ENCODE measurements at regions not wholly inside any gene's neighbourhood (a gene's known extent, or its start where the extent isn't known, plus 50 kb on each side); places are given as distances from the start of the nearest gene placed in this dataset.

- CTCF ChIA-PET = interaction anchor here (1.6 kb wide), 1 partner anchor 10 kb away, joined by 4 read pairs; no protein-coding TSS in a partner anchor
- no peak for DNase-seq (ENCODE audit: extremely low spot score)
- POLR2A ChIA-PET = no interaction called here
- TF ChIP-seq CTCF (IDR thresholded peaks at IDR 0.05; ENCODE audit: control extremely low read depth, extremely low read depth, low read depth, missing control alignments) = no peak
Observed at GRCh38 chr4:54554339-54554990, 103.3 kb upstream of the KIT start.

GRCh38 chr4:54556051-54556450, 101.7 kb upstream of the KIT start:
- DNase-seq (ENCODE audit: extremely low spot score) = no peak
- ChIA-PET CTCF (no interaction called here), POLR2A (no interaction called here)
- no peak for TF ChIP-seq CTCF (IDR thresholded peaks at IDR 0.05; ENCODE audit: control extremely low read depth, extremely low read depth, low read depth, missing control alignments)

GRCh38 chr4:54556587-54556986, 101.2 kb upstream of the KIT start:
- ChIA-PET POLR2A (no interaction called here), CTCF (interaction anchor here (1.0 to 1.4 kb wide), 2 partner anchors 10 to 19 kb away, joined by 3 read pairs; no protein-coding TSS in a partner anchor)
- TF ChIP-seq CTCF (IDR thresholded peaks at IDR 0.05; ENCODE audit: control extremely low read depth, extremely low read depth, low read depth, missing control alignments) = no peak
- DNase-seq (ENCODE audit: extremely low spot score) = no peak

GRCh38 chr4:54558889-54559677, 98.7 kb upstream of the KIT start:
- no peak for DNase-seq (ENCODE audit: extremely low spot score)
- ChIA-PET POLR2A (no interaction called here), CTCF (interaction anchor here (0.9 kb wide), 1 partner anchor 12 kb away, joined by 4 read pairs; no protein-coding TSS in a partner anchor)
- TF ChIP-seq CTCF (IDR thresholded peaks at IDR 0.05; ENCODE audit: control extremely low read depth, extremely low read depth, low read depth, missing control alignments) = no peak

GRCh38 chr4:54560513-54560912, 97.2 kb upstream of the KIT start:
- POLR2A ChIA-PET = no interaction called here
- no peak for DNase-seq (ENCODE audit: extremely low spot score)
- TF ChIP-seq CTCF (IDR thresholded peaks at IDR 0.05; ENCODE audit: control extremely low read depth, extremely low read depth, low read depth, missing control alignments) = no peak
- CTCF ChIA-PET = interaction anchor here (2.1 kb wide), 1 partner anchor 11 kb away, joined by 5 read pairs; no protein-coding TSS in a partner anchor

GRCh38 chr4:54561940-54562339, 95.8 kb upstream of the KIT start:
- POLR2A ChIA-PET = no interaction called here

More at GRCh38 chr4:54561940-54562339, 95.8 kb upstream of the KIT start:
- DNase-seq (ENCODE audit: extremely low spot score) = no peak
- no peak for TF ChIP-seq CTCF (IDR thresholded peaks at IDR 0.05; ENCODE audit: control extremely low read depth, extremely low read depth, low read depth, missing control alignments)
- CTCF ChIA-PET = interaction anchor here (1.3 to 2.1 kb wide), 3 partner anchors 9 to 19 kb away, joined by 3 to 5 read pairs (median 3); no protein-coding TSS in a partner anchor

Data from GM10248 (cell line).